ENCODE measurements at regions not wholly inside any gene's neighbourhood (a gene's known extent, or its start where the extent isn't known, plus 50 kb on each side); places are given as distances from the start of the nearest gene placed in this dataset.
A peak's percentile ranks its signal among the peaks of the same experiment; 100 is the strongest.

- H3K9me3 Mint-ChIP-seq (ENCODE audit: unreplicated experiment): peaks cover 3% of the 10 kb centered on the region
- H3K27ac ChIP-seq (ENCODE audit: low read depth, low read length): peak overlapping the region; percentile 45
- H3K4me1 Mint-ChIP-seq (ENCODE audit: low read depth, unreplicated experiment): peaks cover 5% of the 10 kb centered on the region
- H3K9ac ChIP-seq (ENCODE audit: low read length): no peak overlapping the region
- no peaks in the 10 kb centered on the region for H3K27me3 ChIP-seq (ENCODE audit: insufficient read depth, low read length)
- TF ChIP-seq CTCF (IDR thresholded peaks at IDR 0.05; ENCODE audit: insufficient read depth, low read depth, low read length): no peak
- no peak for TF ChIP-seq EZH2 (IDR thresholded peaks at IDR 0.05; ENCODE audit: insufficient read depth, low read length)
- no peaks in the 10 kb centered on the region for H3K9me3 ChIP-seq (ENCODE audit: insufficient read depth, low read depth, low read length)
- peak overlapping the region; percentile 11 for H2AFZ ChIP-seq (ENCODE audit: low read depth, low read length)
- FAIRE-seq: peak; percentile 50
- H3K4me3 Mint-ChIP-seq (ENCODE audit: unreplicated experiment): no peak overlapping the region
- no peaks in the 10 kb centered on the region for H4K20me1 ChIP-seq (ENCODE audit: insufficient read depth, low read length)
- H3K4me3 ChIP-seq (ENCODE audit: insufficient read depth, low read depth, low read length): no peak overlapping the region
- H3K27me3 Mint-ChIP-seq (ENCODE audit: low read depth, unreplicated experiment): no peaks in the 10 kb centered on the region
- H3K27ac Mint-ChIP-seq (ENCODE audit: unreplicated experiment): no peak overlapping the region
- H3K4me1 ChIP-seq (ENCODE audit: insufficient read depth, low read length): peaks cover 14% of the 10 kb centered on the region
- H3K36me3 ChIP-seq (ENCODE audit: insufficient read depth, low read length): no peaks in the 10 kb centered on the region
- peak; percentile 93 for DNase-seq (ENCODE audit: low read depth)
- H3K79me2 ChIP-seq (ENCODE audit: insufficient read depth, low read length): no peaks in the 10 kb centered on the region
- peak overlapping the region; percentile 48 for H3K4me2 ChIP-seq (ENCODE audit: low read length)
- H3K36me3 Mint-ChIP-seq (ENCODE audit: low read depth, unreplicated experiment): no peaks in the 10 kb centered on the region
Observed at GRCh38 chr12:65720136-65721130, 103.8 kb upstream of the HMGA2 start.

GRCh38 chr12:65721541-65722190 lies 102.6 kb upstream of the HMGA2 start:
- Histone ChIP-seq H3K4me2 (ENCODE audit: low read length) (no peak overlapping the region), H3K4me3 (ENCODE audit: insufficient read depth, low read depth, low read length) (no peak overlapping the region), H3K79me2 (ENCODE audit: insufficient read depth, low read length) (no peaks in the 10 kb centered on the region), H3K4me1 (ENCODE audit: insufficient read depth, low read length) (peaks cover 14% of the 10 kb centered on the region), H3K27ac (ENCODE audit: low read depth, low read length) (no peak overlapping the region), H3K9ac (ENCODE audit: low read length) (no peak overlapping the region), H3K27me3 (ENCODE audit: insufficient read depth, low read length) (no peaks in the 10 kb centered on the region), H4K20me1 (ENCODE audit: insufficient read depth, low read length) (no peaks in the 10 kb centered on the region), H3K9me3 (ENCODE audit: insufficient read depth, low read depth, low read length) (no peaks in the 10 kb centered on the region), H3K36me3 (ENCODE audit: insufficient read depth, low read length) (no peaks in the 10 kb centered on the region), H2AFZ (ENCODE audit: low read depth, low read length) (no peak overlapping the region)
- H3K27me3 Mint-ChIP-seq (ENCODE audit: low read depth, unreplicated experiment): no peaks in the 10 kb centered on the region
- H3K27ac Mint-ChIP-seq (ENCODE audit: unreplicated experiment): no peak overlapping the region
- peaks cover 6% of the 10 kb centered on the region for H3K4me1 Mint-ChIP-seq (ENCODE audit: low read depth, unreplicated experiment)
- no peak overlapping the region for H3K4me3 Mint-ChIP-seq (ENCODE audit: unreplicated experiment)
- H3K9me3 Mint-ChIP-seq (ENCODE audit: unreplicated experiment): peaks cover 3% of the 10 kb centered on the region
- no peak for FAIRE-seq
- no peak for TF ChIP-seq EZH2 (IDR thresholded peaks at IDR 0.05; ENCODE audit: insufficient read depth, low read length)
- TF ChIP-seq CTCF (IDR thresholded peaks at IDR 0.05; ENCODE audit: insufficient read depth, low read depth, low read length): no peak
- no peak for DNase-seq (ENCODE audit: low read depth)
- H3K36me3 Mint-ChIP-seq (ENCODE audit: low read depth, unreplicated experiment): no peaks in the 10 kb centered on the region

Measured in astrocyte (in vitro differentiated cells and primary cell).